NCI-H2196 treated with DMSO at 0.1 percent for 48 hours (cell line): ENCODE measurements at regions not wholly inside any gene's neighbourhood (a gene's known extent, or its start where the extent isn't known, plus 50 kb on each side); places are given as distances from the start of the nearest gene placed in this dataset.
"Not testable (repeated sequence)": the region's sequence is repeated elsewhere in the genome, so short reads cannot be mapped to it uniquely, and the experiment has no call there.

Source experiments
- DNase-seq: peaks from one replicate; lab custom pipeline; 2025; ENCODE audit not compliant: unreplicated experiment; lab: John Stamatoyannopoulos, UW

- no peak for DNase-seq
These were observed 250.7 kb downstream of the BTG1 start for GRCh38 chr12:91894911-91895310.

GRCh38 chr12:91893476-91893875 lies 252.2 kb downstream of the BTG1 start:
- no peak for DNase-seq

- DNase-seq = no peak
These were observed 253.4 kb downstream of the BTG1 start for GRCh38 chr12:91892081-91892855.

GRCh38 chr12:91890742-91891141 lies 254.9 kb downstream of the BTG1 start:
- no peak for DNase-seq

GRCh38 chr12:91889910-91890309 lies 255.7 kb downstream of the BTG1 start:
- DNase-seq = no peak

GRCh38 chr12:91889059-91889458 lies 256.6 kb downstream of the BTG1 start:
- DNase-seq = no peak

- no peak for DNase-seq
These were observed 257.7 kb downstream of the BTG1 start for GRCh38 chr12:91887957-91888356.

- no peak for DNase-seq
These were observed 259.6 kb downstream of the BTG1 start for GRCh38 chr12:91885851-91886731.

GRCh38 chr12:91884230-91884629 lies 261.4 kb downstream of the BTG1 start:
- no peak for DNase-seq

GRCh38 chr12:91883811-91884210 lies 261.8 kb downstream of the BTG1 start:
- no peak for DNase-seq

- DNase-seq = no peak
These were observed 262.7 kb downstream of the BTG1 start for GRCh38 chr12:91882910-91883309.

- no peak for DNase-seq
These were observed 265.1 kb downstream of the BTG1 start for GRCh38 chr12:91880528-91880927.

- no peak for DNase-seq
These were observed 268.0 kb downstream of the BTG1 start for GRCh38 chr12:91877456-91878235.

- no peak for DNase-seq
These were observed 268.6 kb downstream of the BTG1 start for GRCh38 chr12:91877022-91877421.

- DNase-seq = not testable (repeated sequence)
These were observed 270.0 kb downstream of the BTG1 start for GRCh38 chr12:91875671-91876070.

GRCh38 chr12:91874086-91874865 lies 271.4 kb downstream of the BTG1 start:
- no peak for DNase-seq

GRCh38 chr12:91871751-91872150 lies 273.9 kb downstream of the BTG1 start:
- DNase-seq = no peak

GRCh38 chr12:91870872-91871707 lies 274.6 kb downstream of the BTG1 start:
- DNase-seq = no peak

- DNase-seq = no peak
These were observed 277.6 kb downstream of the BTG1 start for GRCh38 chr12:91868054-91868453.

GRCh38 chr12:91866566-91866965 lies 279.1 kb downstream of the BTG1 start:
- no peak for DNase-seq
